Colonic mucosa (tissue), 4 donors: ENCODE measurements at regions not wholly inside any gene's neighbourhood (a gene's known extent, or its start where the extent isn't known, plus 50 kb on each side); places are given as distances from the start of the nearest gene placed in this dataset.

Experiments used
- DNase-seq: peaks from one replicate; pipeline ENCODE4 v3.0.0-alpha.2; 2020
- H3K27ac ChIP-seq: fragments of 200-600 bp; one replicate; pipeline ENCODE4 v1.8.0; 2021
- H3K27me3 ChIP-seq: fragments of 200-600 bp; one replicate; pipeline ENCODE4 v1.8.0; 2021
- H3K36me3 ChIP-seq: fragments of 200-600 bp; one replicate; pipeline ENCODE4 v1.8.0; 2021
- H3K4me1 ChIP-seq: fragments of 200-600 bp; one replicate; pipeline ENCODE4 v1.8.0; 2021; ENCODE audit warnings: mild to moderate bottlenecking
- H3K4me3 ChIP-seq: fragments of 200-600 bp; one replicate; pipeline ENCODE4 v1.8.0; 2021
- H3K9ac ChIP-seq, 2 donors: one replicate each; pipeline ENCODE4 v1.7.0; 2013; ENCODE audit warnings: control low read depth in 2 of 2, low read depth in 2 of 2, low read length in 2 of 2
- H3K9me3 ChIP-seq: fragments of 200-600 bp; one replicate; pipeline ENCODE4 v1.8.0; 2021
- CTCF ChIP-seq: fragments of 200-600 bp; IDR thresholded peaks from one replicate; pipeline ENCODE4 v1.8.0; 2022; ENCODE audit warnings: antibody characterized with exemption, mild to moderate bottlenecking
- intact Hi-C: fragments of 100-400 bp; cut with DNase I; formaldehyde crosslinking; loops from one replicate; pipeline ENCODE4 v1.14.1; 2022
- donor health status: healthy.
- donor health status: DM: no; HTN: no; CAD: no.
- donor health status: DM: no; HTN: no; CAD: no.

- H3K27me3 ChIP-seq, result no peaks in the 10 kb centered on the region
- no peak overlapping the region for H3K9ac ChIP-seq
- no peak overlapping the region for H3K27ac ChIP-seq
- intact Hi-C loops, result no loop called here
- no peaks in the 10 kb centered on the region for H3K4me1 ChIP-seq
- H3K36me3 ChIP-seq, result no peaks in the 10 kb centered on the region
- TF ChIP-seq CTCF, result no peak
- H3K9me3 ChIP-seq, result no peaks in the 10 kb centered on the region
- no peak overlapping the region for H3K4me3 ChIP-seq
- DNase-seq, result no peak
Observed at GRCh38 chr4:187335339-187335738, 611.7 kb upstream of the FAT1 start.

DNA sequence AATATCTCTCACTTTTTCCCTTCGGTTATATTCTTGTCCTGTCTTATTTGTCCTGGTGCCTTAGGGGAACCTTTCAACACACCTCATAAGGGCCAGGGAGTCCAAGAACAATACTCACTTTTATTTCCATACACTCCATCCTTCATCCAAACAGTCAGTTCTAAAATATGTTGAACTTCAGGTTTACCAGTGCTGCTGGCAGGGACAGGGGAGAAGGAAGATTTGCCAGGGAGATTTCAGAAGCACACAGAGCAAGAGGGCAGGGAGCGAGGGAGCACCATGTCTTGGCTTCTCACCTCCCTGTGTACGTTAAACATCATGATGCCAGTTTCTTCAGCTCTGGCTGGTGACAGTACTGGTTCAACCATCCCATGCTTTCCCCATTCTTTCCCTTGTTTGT lies 631.1 kb upstream of the FAT1 start:
- no peak for TF ChIP-seq CTCF
- no peaks in the 10 kb centered on the region for H3K36me3 ChIP-seq
- no peak overlapping the region for H3K27ac ChIP-seq
- no peak overlapping the region for H3K4me3 ChIP-seq
- no peak overlapping the region for H3K9ac ChIP-seq
- no peaks in the 10 kb centered on the region for H3K27me3 ChIP-seq
- no peaks in the 10 kb centered on the region for H3K4me1 ChIP-seq
- DNase-seq, result no peak
- no peaks in the 10 kb centered on the region for H3K9me3 ChIP-seq
- intact Hi-C loops, result no loop called here

DNA sequence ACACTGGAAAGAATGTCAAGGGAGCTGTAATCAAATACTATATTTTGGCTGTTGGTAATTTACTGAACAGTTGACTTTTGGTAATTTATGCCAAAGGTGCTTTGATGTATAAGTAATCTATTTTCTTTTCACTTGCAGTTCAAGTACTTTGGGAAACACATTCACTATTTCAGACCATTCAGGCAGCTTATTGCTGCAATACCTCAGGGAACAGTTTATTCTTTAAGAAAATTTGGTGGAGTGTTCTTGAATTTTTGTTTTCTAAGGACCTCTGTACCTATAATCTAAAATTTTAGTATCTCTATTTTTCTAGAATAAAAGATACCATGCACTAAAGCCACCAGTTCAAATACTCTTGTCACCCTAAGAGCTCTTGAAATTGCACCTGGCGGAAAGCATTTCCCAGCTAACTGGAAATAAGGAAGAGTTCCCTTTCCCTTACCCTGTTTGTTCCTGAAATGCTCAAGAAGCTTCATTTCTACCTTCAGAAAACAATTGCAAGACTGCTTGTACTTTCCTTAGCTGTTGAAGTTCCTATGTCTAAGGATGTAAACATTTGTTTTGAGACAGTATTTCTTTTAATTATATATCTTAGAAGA lies 633.5 kb upstream of the FAT1 start:
- Histone ChIP-seq H3K4me1 (no peaks in the 10 kb centered on the region), H3K27ac (no peak overlapping the region), H3K27me3 (no peaks in the 10 kb centered on the region), H3K36me3 (no peaks in the 10 kb centered on the region), H3K9me3 (no peaks in the 10 kb centered on the region), H3K4me3 (no peak overlapping the region), H3K9ac (no peak overlapping the region)
- no peak for DNase-seq
- intact Hi-C loops, result no loop called here
- no peak for TF ChIP-seq CTCF

DNA sequence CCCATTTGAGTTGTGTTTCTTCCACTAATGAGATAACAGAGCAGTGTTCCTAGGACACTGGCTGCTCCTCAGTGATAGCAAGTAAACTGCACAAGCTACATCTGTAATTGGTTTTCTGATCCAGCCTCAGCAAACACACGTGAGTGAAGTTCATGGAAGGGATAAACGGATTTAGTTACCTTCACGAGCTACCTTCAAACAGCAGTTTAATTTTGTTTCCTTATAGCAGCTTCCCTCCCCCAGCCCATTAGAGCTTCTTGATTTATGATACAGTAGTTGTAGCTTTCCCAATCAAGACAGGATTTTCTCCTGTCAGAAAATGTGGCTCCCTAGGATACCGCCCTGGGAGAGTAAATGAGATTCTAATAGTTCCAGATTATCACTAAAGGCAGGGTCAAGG lies 634.2 kb upstream of the FAT1 start:
- no peak overlapping the region for H3K9ac ChIP-seq
- H3K9me3 ChIP-seq, result no peaks in the 10 kb centered on the region
- no peaks in the 10 kb centered on the region for H3K4me1 ChIP-seq
- H3K36me3 ChIP-seq, result no peaks in the 10 kb centered on the region
- H3K4me3 ChIP-seq, result no peak overlapping the region
- intact Hi-C loops, result no loop called here
- no peak for DNase-seq
- no peaks in the 10 kb centered on the region for H3K27me3 ChIP-seq
- H3K27ac ChIP-seq, result no peak overlapping the region
- TF ChIP-seq CTCF, result no peak

DNA sequence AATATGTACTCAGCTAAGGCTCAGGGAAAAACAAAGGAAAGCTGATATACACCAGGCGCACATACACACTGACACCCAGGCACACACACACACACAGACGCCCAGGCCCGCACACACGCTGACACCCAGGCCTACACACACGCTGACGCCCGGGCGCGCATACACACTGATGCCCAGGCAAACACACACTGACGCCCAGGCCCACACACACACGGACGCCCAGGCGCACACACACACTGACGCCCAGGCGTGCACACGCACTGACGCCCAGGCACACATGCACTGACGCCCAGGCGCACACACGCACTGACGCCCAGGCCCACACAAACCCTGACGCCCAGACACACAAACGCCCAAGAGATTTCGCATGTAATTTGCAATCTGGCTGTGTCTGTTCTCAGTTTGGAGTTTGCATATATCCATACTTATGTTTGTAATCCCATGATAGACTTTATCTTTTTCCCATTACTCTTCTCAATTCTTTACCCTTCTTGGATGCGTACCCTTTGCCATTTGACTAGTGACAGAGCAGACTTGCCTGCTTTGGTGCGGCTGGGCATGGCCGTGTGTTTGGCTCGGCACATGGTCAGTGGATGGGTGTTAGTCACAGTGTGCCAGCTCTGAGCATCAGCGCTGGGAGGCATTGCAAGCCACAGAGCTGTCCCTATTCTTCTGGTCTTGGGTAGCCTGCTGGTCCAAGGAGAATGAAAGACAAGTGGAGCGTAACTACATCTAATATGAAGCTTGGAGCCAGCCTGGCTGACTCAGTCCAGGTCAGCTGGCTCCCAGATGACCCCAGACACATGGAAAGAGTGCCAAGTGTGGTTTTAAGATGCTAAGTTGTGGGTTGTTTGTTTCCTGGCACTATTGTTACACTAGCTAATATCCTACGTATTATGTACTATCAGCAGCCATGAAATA lies 632.4 kb upstream of the ZFP42 start:
- Histone ChIP-seq H3K4me3 (no peak overlapping the region), H3K9ac (no peak overlapping the region), H3K27ac (no peak overlapping the region), H3K4me1 (no peaks in the 10 kb centered on the region), H3K27me3 (no peaks in the 10 kb centered on the region), H3K9me3 (no peaks in the 10 kb centered on the region), H3K36me3 (no peaks in the 10 kb centered on the region)
- no peak for TF ChIP-seq CTCF
- intact Hi-C loops, result no loop called here
- DNase-seq, result no peak
